Mucosa of descending colon (tissue), 3 donors: ENCODE measurements at regions not wholly inside any gene's neighbourhood (a gene's known extent, or its start where the extent isn't known, plus 50 kb on each side); places are given as distances from the start of the nearest gene placed in this dataset.

ENCODE experiments used
- ATAC-seq: fragments of 200-7000 bp; cut with Tn5 transposase; one replicate; pipeline ENCODE4 v1.9.1; 2020; ENCODE audit warnings: mild to moderate bottlenecking, moderate library complexity
- DNase-seq, 3 donors: peaks; one replicate each; pipeline ENCODE4 v3.0.0-alpha.2; 2020
- H3K36me3 ChIP-seq: fragments of 200-600 bp; one replicate; pipeline ENCODE4 v1.8.0; 2021; ENCODE audit warnings: low read depth, mild to moderate bottlenecking
- H3K4me1 ChIP-seq: fragments of 200-600 bp; one replicate; pipeline ENCODE4 v1.8.0; 2021; ENCODE audit warnings: low read depth, mild to moderate bottlenecking
- H3K4me3 ChIP-seq: fragments of 200-600 bp; one replicate; pipeline ENCODE4 v1.8.0; 2021; ENCODE audit warnings: mild to moderate bottlenecking
- H3K9me3 ChIP-seq: fragments of 200-600 bp; one replicate; pipeline ENCODE4 v1.8.0; 2021; ENCODE audit warnings: mild to moderate bottlenecking
- intact Hi-C, 2 donors: fragments of 100-400 bp; cut with DNase I in 1 of 2; cut with micrococcal nuclease in 1 of 2; formaldehyde crosslinking; loops; one replicate each; pipeline versions ENCODE4 v1.11.0 to v1.11.1; 2022; cut with DNase I, micrococcal nuclease
- TF ChIP-seq, protein P1 (sequence below): fragments of 200-600 bp; IDR thresholded peaks from one replicate; pipeline ENCODE4 v1.8.0; 2022; ENCODE audit warnings: antibody characterized with exemption, mild to moderate bottlenecking
- donor health status: DM: no; HTN: no; CAD: no; lungs with moderate emphysema.
- donor health status: DM: no; HTN: no; CAD: no.
- donor health status: DM: no; HTN: yes; CAD: no.

DNA sequence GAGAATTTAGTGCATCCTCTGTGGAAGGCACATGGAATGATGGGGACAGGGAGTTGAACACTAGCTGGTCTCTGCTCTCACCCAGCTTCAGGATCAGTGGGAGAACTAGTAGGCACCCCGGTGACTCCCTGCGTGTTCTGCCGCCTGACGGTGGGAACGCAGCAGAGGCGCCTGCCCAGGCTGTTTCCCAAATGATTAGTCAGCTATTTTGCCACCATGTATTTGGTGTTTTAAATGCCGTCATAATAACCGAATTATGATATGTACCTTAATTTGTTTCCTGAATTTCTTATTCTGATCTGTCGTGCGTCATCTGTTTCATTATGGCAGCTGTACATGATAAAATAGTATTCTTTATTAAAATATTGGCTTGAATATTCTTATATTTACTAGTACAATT lies 115.9 kb upstream of the GJB6 start:
- no peaks in the 10 kb centered on the region for H3K36me3 ChIP-seq

DNA sequence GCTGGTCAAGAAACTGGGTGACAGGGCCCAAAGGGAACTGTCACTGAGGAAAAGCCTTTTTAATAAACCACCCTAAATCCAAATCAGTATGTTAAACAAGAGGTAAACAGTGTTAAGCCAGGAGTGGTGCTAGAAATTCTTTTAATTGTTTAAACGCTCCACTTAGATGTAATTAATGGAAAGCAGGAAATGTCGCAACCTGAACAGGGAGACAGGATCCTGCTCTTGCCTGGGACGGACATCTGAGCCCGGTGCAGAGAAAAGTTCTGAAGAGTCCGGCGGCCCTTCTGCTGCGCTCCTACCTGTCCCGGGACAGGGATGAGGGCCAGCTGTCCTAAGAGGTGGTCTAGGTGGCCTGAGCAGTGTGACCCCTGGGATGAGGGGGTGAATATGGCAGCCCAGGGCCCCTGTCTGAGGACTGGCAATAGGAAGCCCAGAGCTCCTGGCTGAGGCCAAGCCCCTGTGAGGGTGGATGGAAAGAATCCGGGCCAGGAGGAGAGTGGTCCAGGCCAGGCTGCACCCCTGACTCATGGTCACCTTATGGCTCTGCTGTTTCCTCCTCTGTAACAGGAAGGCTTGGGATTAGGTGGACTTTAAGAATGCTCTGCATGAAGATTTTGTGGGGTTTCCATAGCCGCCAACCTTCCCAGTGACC lies 112.8 kb upstream of the GJB6 start:
- Histone ChIP-seq H3K4me1 (no peaks in the 10 kb centered on the region), H3K9me3 (no peaks in the 10 kb centered on the region), H3K36me3 (no peaks in the 10 kb centered on the region), H3K4me3 (no peak overlapping the region)
- intact Hi-C loops = no loop called here
- ATAC-seq = no peak
- DNase-seq = no peak
- TF ChIP-seq, protein P1, sequence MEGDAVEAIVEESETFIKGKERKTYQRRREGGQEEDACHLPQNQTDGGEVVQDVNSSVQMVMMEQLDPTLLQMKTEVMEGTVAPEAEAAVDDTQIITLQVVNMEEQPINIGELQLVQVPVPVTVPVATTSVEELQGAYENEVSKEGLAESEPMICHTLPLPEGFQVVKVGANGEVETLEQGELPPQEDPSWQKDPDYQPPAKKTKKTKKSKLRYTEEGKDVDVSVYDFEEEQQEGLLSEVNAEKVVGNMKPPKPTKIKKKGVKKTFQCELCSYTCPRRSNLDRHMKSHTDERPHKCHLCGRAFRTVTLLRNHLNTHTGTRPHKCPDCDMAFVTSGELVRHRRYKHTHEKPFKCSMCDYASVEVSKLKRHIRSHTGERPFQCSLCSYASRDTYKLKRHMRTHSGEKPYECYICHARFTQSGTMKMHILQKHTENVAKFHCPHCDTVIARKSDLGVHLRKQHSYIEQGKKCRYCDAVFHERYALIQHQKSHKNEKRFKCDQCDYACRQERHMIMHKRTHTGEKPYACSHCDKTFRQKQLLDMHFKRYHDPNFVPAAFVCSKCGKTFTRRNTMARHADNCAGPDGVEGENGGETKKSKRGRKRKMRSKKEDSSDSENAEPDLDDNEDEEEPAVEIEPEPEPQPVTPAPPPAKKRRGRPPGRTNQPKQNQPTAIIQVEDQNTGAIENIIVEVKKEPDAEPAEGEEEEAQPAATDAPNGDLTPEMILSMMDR = no peak

More for the DNA sequence above, 115.9 kb upstream of the GJB6 start:
- no peak for ATAC-seq
- no peak overlapping the region for H3K4me3 ChIP-seq
- no peaks in the 10 kb centered on the region for H3K4me1 ChIP-seq
- DNase-seq = no peak
- TF ChIP-seq, protein P1 = no peak
- intact Hi-C loops = no loop called here
- H3K9me3 ChIP-seq = no peaks in the 10 kb centered on the region

DNA sequence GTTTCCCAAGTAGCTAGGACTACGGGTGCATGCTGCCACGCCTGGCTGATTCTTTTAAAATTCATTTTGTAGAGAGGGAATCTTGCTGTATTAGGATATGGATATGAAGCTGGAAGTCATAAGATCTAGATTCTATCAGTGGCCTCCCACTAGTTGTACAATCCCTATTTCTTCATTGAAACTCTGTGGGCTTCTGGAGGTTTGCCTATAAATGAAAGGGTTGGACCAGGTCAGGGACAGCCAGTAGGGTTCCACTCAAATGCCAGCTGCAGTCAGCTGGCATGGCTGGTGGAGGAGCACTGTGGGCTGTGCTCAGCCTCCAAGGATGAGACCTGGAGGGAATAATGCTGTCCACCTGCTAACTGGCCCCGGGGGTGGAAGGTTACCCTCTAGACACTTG lies 110.2 kb upstream of the GJB6 start:
- ATAC-seq (no peak), DNase-seq (no peak)
- no peaks in the 10 kb centered on the region for H3K9me3 ChIP-seq
- intact Hi-C loops = no loop called here
- TF ChIP-seq, protein P1 = no peak
- H3K4me1 ChIP-seq = no peaks in the 10 kb centered on the region
- H3K4me3 ChIP-seq = no peak overlapping the region
- no peaks in the 10 kb centered on the region for H3K36me3 ChIP-seq

DNA sequence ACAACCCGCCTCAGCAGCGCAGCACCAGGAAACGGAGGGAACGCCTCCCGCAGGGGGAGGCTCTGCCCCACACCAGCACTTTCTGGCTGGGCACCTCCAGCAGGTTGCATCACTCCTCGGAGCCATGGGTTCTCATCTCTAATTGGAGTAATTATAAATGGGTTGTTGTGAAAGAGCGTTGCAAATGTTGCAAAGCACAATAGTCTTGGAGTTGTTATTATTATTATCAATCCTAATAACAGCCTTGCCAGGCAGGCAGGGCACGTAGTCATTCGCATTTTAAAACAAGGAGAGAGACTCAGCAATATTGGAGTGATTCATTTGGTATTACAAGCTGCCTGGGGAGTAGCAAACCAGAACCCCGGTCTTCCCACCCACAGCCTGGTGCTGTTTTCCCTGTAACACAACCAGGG lies 108.6 kb upstream of the GJB6 start:
- Histone ChIP-seq H3K9me3 (no peaks in the 10 kb centered on the region), H3K36me3 (no peaks in the 10 kb centered on the region), H3K4me3 (no peak overlapping the region), H3K4me1 (no peaks in the 10 kb centered on the region)
- intact Hi-C loops = no loop called here
- TF ChIP-seq, protein P1 = no peak
- ATAC-seq = no peak
- DNase-seq = peak in 1 of 3 donors; percentile 52

DNA sequence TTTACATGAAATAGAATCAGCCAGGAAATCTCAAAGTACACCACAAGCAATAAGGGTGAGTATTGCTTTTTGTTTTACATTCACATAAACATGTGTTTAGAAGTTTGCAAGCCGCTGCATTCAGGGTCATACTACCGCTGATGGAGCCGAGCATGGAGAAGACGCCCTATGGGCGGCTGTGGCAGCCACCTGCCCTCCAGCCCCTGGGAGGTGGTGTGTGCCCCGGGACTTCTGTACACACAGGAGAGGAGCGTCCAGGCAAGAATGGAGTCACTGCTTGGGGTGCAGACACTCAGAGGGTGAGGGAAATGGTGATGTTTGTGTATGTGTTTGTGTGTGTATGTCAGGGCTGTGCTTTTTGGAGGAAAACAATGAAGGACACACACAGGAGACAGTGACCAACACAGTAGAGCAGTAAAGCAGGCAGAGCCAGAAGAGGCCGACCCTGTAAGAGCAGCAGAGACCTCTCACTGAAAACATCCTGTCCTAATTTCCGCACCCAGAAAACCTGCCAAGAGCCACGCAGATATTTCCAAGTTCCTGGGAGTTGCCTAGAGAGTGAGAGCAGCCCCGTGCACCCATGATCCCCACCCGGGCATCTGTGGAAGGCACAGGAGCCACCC lies 108.1 kb upstream of the GJB6 start:
- H3K4me3 ChIP-seq = no peak overlapping the region
- TF ChIP-seq, protein P1 = no peak
- intact Hi-C loops = no loop called here
- ATAC-seq (no peak), DNase-seq (no peak)
- H3K36me3 ChIP-seq = no peaks in the 10 kb centered on the region
- no peaks in the 10 kb centered on the region for H3K4me1 ChIP-seq
- no peaks in the 10 kb centered on the region for H3K9me3 ChIP-seq
